Ovary (tissue), 3 donors: ENCODE measurements at regions not wholly inside any gene's neighbourhood (a gene's known extent, or its start where the extent isn't known, plus 50 kb on each side); places are given as distances from the start of the nearest gene placed in this dataset.

Experiments
- CTCF ChIP-seq, 3 donors: fragments of 450-650 bp in 2 of 3; fragments of 200-600 bp in 1 of 3; IDR thresholded peaks; one replicate each; pipeline versions ENCODE4 v1.5.1 to v1.8.0; 2016 to 2022; ENCODE audit warnings: antibody characterized with exemption in 3 of 3, mild to moderate bottlenecking in 1 of 3
- POLR2A ChIP-seq: fragments of 450-650 bp; IDR thresholded peaks from one replicate; pipeline ENCODE4 v1.6.1; 2017; ENCODE audit warnings: antibody characterized with exemption, mild to moderate bottlenecking, moderate library complexity
- donor health status: DM: no; HTN: no; CAD: no.

- no peak for TF ChIP-seq CTCF (IDR thresholded peaks at IDR 0.05)
- no peak for TF ChIP-seq POLR2A
Observed at GRCh38 chr14:38394767-38395166, 138.9 kb upstream of the CLEC14A start.
